HT1080 (cell line): ENCODE measurements at regions not wholly inside any gene's neighbourhood (a gene's known extent, or its start where the extent isn't known, plus 50 kb on each side); places are given as distances from the start of the nearest gene placed in this dataset.
A peak's percentile ranks its signal among the peaks of the same experiment; 100 is the strongest.
"Not testable (repeated sequence)": the region's sequence is repeated elsewhere in the genome, so short reads cannot be mapped to it uniquely, and the experiment has no call there.

ENCODE experiments used
- DNase-seq: peaks from one replicate; pipeline ENCODE4 v3.0.0-alpha.2; 2015; ENCODE audit warnings: low read depth

- DNase-seq: peak; percentile 97
Measured at GRCh38 chrX:13223868-13224567, 95.8 kb downstream of the ATXN3L start.

- DNase-seq: peak; percentile 68
Measured at GRCh38 chrX:13220916-13221315, 98.9 kb downstream of the ATXN3L start.

DNA sequence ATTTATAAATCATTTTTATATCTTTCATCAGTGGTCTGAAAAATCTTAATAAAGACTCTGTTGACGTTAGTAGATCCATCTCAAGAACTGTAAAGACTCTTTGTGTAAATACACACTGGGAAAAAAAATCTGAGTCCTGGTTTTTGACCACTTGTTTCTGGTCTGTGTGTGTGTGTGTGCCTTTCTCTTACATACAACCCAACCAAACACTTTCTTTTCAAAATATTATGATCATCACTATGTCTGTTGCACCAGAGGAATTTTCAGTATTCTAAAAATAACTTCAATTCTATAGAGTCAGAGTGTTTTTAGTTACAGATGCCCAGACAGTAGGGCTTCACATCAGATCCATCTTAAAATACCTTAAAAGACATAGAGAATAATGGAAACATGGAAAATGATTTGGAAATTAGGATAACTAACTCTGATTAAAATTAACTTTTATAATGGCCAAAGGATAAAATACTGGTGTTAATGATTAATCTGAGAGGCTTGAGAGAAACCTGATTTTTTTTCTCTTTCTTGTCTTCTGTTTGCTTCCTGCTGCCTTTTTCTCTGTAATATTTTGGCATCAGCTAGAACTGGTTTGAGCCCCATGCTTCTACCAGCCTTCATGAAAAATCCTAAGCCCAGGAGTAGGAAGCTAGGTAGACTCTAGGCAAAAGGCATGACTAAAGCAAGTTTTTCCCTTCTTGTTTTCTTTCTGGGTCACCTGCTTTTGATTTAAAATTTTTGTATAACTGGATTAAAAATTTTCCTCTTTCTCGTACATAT lies 99.7 kb downstream of the ATXN3L start:
- DNase-seq: no peak

DNA sequence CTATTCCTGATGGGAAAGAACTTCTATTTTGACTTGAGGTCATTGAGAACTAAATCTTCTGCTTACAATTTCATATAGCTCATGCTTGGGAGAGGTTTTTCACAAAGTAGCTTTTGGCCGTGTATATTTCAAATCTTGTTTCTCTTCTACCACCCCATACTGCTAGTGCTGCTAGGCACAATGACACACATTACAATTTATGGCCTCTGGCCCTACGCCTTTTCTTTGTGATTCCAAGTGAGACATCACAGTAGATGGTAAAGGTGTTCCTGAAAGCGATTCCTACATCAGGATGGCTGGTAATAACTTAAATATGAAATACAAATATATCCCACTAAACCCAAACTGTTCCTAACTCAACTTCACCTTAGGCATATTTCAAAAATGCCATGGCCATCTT lies 101.1 kb downstream of the ATXN3L start:
- DNase-seq: no peak

- DNase-seq: no peak
Measured at GRCh38 chrX:13216139-13216538, 103.7 kb downstream of the ATXN3L start.

GRCh38 chrX:13215729-13216128 lies 104.1 kb downstream of the ATXN3L start:
- no peak for DNase-seq

DNA sequence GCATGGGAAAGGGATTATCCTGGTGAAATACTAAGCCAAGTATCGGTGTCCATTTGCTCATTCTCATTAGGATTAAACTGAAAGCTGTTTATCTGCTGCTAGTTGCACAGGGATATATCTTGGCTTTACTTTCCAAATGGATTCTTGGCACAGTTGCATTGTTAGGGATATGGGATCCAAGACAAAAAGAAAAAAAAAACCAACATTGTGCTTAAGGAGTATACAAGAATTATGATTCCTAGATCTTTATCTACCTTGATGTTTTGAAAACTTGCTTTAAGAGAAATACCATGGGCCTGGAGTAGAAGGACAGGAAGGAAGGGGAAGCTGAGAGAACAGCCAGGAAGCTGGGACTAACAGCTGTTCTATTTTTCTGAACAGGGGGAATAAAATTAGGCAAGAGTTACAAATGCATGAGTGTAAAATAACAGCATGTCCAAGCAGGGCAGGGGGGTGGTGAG lies 107.6 kb downstream of the ATXN3L start:
- DNase-seq: no peak

DNA sequence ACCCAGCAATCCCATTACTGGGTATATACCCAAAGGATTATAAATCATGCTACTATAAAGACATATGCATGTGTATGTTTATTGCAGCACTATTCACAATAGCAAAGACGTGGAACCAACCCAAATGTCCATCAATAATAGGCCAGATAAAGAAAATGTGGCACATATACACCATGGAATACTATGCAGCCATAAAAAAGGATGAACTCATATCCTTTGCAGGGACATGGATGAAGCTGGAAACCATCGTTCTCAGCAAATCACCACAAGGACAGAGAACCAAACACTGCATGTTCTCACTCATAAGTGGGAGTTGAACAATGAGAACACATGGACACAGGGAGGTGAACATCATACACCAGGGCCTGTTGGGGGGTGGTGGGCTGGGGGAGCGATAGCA lies 109.7 kb downstream of the ATXN3L start:
- DNase-seq: not testable (repeated sequence)

GRCh38 chrX:13209704-13210103 lies 110.1 kb downstream of the ATXN3L start:
- not testable (repeated sequence) for DNase-seq

DNA sequence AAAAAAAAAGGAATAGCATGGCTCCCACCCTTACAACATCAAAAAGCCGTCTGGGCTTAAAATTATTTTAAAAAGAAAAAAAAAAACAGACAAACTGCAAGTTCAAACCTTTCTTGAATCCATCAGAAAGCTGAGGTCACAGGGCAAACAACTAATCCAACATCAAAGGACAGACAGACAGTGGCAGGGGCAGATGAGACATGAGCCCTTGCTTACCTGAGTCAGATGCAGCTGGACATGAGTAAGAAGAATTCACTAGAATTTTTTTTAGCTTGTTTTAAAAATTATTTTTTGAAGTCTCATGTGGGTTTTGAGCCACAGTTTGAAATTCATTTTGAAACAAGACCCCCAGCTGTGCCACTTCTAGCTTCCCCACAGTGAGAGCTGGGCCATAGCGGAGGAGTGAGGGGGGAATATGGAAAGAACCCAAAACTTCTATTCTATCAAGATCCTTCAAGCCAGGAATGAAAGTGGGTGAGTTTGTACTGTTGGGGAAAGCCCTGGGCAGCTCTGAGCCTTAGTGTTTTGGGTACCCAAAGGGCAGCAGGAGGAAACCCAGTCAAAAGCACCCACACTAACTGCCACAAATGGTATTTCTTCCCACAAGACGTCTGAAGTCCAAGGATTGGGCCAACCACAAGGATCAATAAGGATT lies 111.4 kb downstream of the ATXN3L start:
- DNase-seq: peak; percentile 0

DNA sequence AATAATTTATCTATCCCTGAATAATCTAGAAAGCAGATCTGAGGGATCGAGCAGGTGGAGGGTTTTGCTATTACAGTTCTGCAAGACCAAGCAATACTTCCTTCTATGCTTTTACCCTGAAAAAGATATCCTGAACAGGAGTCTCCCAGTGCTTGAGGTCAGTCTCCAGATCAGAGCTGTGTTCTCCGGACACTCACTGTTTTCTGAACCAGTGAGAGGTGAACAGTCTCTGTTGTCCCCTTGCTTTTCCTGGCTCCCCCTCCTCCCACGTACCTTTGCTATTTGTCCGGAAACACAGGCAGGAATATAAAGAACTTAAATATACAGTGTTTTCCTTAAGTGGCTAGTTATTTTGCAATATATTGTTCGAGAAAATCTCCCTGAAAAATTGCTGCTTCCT lies 116.6 kb downstream of the ATXN3L start:
- DNase-seq: no peak

- DNase-seq: no peak
Measured at GRCh38 chrX:13201605-13202219, 118.1 kb downstream of the ATXN3L start.

DNA sequence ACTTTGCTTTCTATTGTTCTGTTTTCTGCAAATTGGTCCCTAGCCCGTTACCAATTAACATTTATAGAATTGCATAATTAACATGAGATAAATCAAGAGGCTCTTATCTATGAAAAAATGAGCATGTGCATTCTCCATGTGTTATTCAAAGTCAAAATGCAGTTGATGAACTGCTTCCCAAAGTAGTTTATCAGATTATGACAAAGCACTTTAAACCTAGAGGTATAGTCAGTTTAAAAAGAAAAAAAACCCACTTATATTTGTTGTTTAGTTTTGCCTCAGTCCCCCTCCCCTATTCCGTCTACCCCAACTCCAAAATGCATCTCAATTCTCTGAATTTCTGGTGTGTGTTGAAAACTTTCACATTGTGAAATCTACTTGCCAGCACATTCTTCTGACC lies 119.5 kb downstream of the ATXN3L start:
- DNase-seq: no peak

GRCh38 chrX:13198762-13199064 lies 121.1 kb downstream of the ATXN3L start:
- DNase-seq: no peak

- no peak for DNase-seq
Measured at GRCh38 chrX:13198056-13198761, 121.6 kb downstream of the ATXN3L start.

- no peak for DNase-seq
Measured at GRCh38 chrX:13196782-13197181, 123.1 kb downstream of the ATXN3L start.

GRCh38 chrX:13195340-13195739 lies 124.5 kb downstream of the ATXN3L start:
- no peak for DNase-seq

DNA sequence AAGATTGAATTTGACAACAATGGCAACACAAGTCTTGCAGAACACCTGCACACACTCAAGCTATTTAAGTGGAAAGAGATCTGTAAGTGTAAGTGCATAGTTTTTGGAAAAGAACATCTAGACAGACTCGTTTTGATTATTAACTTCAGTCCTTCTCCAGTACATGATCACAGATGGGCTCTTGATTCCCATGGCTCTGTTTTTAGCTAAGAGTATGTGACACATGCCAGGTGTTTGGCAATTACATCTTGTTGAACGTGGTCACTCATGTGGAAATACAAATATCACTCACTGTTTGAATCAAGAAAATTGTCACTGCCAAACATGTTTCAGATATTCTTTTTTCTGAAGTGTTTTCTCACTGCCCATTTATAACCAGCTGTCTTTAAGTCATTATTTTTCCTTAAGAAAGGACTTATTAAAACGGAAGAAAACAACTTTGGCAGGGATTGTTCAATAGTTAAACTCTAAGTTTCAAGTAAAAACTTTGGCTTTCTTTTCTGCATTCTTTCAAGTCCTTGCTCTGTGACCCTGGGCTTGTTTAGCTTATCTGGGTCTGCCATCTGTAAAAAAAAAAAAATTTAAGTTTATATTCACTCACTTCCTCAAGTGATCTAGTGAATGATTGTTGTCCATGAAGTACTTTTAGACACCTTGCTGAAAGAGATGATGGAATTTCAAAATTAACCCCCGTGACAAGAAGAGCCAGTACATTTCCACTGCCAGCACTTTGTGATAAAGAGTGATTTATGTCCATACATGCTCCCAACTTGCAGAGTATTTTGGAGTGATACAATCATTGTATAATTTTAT lies 125.4 kb downstream of the ATXN3L start:
- DNase-seq: no peak

GRCh38 chrX:13190051-13190450 lies 129.8 kb downstream of the ATXN3L start:
- DNase-seq: no peak

DNA sequence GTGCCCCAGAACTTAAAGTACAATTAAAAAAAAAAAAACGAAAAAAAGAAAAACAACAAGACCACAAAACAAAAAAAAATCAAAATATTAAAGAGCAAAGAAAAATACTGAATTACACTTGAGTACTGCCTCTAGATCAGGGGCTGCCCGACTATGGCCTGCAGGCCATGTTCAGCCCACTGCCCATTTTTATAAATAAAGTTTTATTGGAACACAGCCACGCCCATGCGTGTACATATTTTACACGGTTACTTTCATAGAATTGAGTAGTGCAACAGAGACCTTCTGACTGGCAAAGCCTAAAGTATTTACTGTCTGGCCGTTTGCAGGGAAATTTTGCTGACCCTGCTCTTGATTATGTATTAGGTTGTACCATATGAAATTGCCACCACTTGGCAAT lies 130.5 kb downstream of the ATXN3L start:
- DNase-seq: no peak
